ENCODE measurements at regions not wholly inside any gene's neighbourhood (a gene's known extent, or its start where the extent isn't known, plus 50 kb on each side); places are given as distances from the start of the nearest gene placed in this dataset.
"Not testable (repeated sequence)": the region's sequence is repeated elsewhere in the genome, so short reads cannot be mapped to it uniquely, and the experiment has no call there.

- no peak for DNase-seq
Observed at GRCh38 chr13:101003566-101003965, 329.0 kb upstream of the TMTC4 start.

- no peak for DNase-seq
Observed at GRCh38 chr13:100989392-100989791, 314.8 kb upstream of the TMTC4 start.

- DNase-seq, result no peak
Observed at GRCh38 chr13:100988921-100989320, 314.3 kb upstream of the TMTC4 start.

GRCh38 chr13:100987948-100988347 lies 313.4 kb upstream of the TMTC4 start:
- DNase-seq, result peak in 6 of 14 donors; percentile 1 to 15 (median 6)

- no peak for DNase-seq
Observed at GRCh38 chr13:100986571-100986970, 312.0 kb upstream of the TMTC4 start.

GRCh38 chr13:100984085-100984705 lies 309.6 kb upstream of the TMTC4 start:
- peak in 1 of 14 donors; percentile 6 for DNase-seq

- peak in 1 of 14 donors; percentile 92 for DNase-seq
Observed at GRCh38 chr13:100983111-100983510, 308.5 kb upstream of the TMTC4 start.

- no peak for DNase-seq
Observed at GRCh38 chr13:100980171-100980570, 305.6 kb upstream of the TMTC4 start.

GRCh38 chr13:100977841-100978240 lies 303.2 kb upstream of the TMTC4 start:
- no peak for DNase-seq

- DNase-seq, result no peak
Observed at GRCh38 chr13:100976993-100977392, 302.4 kb upstream of the TMTC4 start.

GRCh38 chr13:100975666-100976065 lies 301.1 kb upstream of the TMTC4 start:
- not testable (repeated sequence) for DNase-seq

- DNase-seq, result no peak
Observed at GRCh38 chr13:100962585-100962984, 288.0 kb upstream of the TMTC4 start.

GRCh38 chr13:100961186-100961585 lies 286.6 kb upstream of the TMTC4 start:
- no peak for DNase-seq

- DNase-seq, result no peak
Observed at GRCh38 chr13:100958831-100959230, 284.2 kb upstream of the TMTC4 start.

GRCh38 chr13:100957741-100958140 lies 283.1 kb upstream of the TMTC4 start:
- peak in 1 of 14 donors; percentile 91 for DNase-seq

GRCh38 chr13:100954430-100955305 lies 280.1 kb upstream of the TMTC4 start:
- no peak for DNase-seq

- DNase-seq, result peak in 2 of 14 donors; percentile 26 to 99
Observed at GRCh38 chr13:100951016-100951415, 276.4 kb upstream of the TMTC4 start.

- not testable (repeated sequence) for DNase-seq
Observed at GRCh38 chr13:100948937-100949336, 274.3 kb upstream of the TMTC4 start.

GRCh38 chr13:100946588-100946987 lies 272.0 kb upstream of the TMTC4 start:
- no peak for DNase-seq

GRCh38 chr13:100944791-100945345 lies 270.3 kb upstream of the TMTC4 start:
- DNase-seq, result peak in 1 of 14 donors; percentile 93

- DNase-seq, result no peak
Observed at GRCh38 chr13:100942742-100943141, 268.1 kb upstream of the TMTC4 start.

- no peak for DNase-seq
Observed at GRCh38 chr13:100941377-100942368, 267.1 kb upstream of the TMTC4 start.

Measured in C1 segment of cervical spinal cord (tissue), 14 donors.